ENCODE measurements at regions not wholly inside any gene's neighbourhood (a gene's known extent, or its start where the extent isn't known, plus 50 kb on each side); places are given as distances from the start of the nearest gene placed in this dataset.

- ChIA-PET CTCF (interaction anchor here (0.5 to 1.4 kb wide), 3 partner anchors 88 to 743 kb away, joined by 3 to 5 read pairs (median 3); no protein-coding TSS in a partner anchor), POLR2A (no interaction called here)
- no peak overlapping the region for H3K27ac ChIP-seq
- no peaks in the 10 kb centered on the region for H3K4me1 ChIP-seq
- H3K9me3 ChIP-seq, result no peaks in the 10 kb centered on the region
- H3K4me3 ChIP-seq, result no peak overlapping the region
- DNase-seq (ENCODE audit: low read depth in 1 of 2, low spot score in 1 of 2), result no peak
- WGBS (ENCODE audit: missing lambda C conversion rate), result 73% methylated on average over 5 of the region's 5 CpGs
- no peak for TF ChIP-seq BCL3 (IDR thresholded peaks at IDR 0.05)
- TF ChIP-seq, protein P1, sequence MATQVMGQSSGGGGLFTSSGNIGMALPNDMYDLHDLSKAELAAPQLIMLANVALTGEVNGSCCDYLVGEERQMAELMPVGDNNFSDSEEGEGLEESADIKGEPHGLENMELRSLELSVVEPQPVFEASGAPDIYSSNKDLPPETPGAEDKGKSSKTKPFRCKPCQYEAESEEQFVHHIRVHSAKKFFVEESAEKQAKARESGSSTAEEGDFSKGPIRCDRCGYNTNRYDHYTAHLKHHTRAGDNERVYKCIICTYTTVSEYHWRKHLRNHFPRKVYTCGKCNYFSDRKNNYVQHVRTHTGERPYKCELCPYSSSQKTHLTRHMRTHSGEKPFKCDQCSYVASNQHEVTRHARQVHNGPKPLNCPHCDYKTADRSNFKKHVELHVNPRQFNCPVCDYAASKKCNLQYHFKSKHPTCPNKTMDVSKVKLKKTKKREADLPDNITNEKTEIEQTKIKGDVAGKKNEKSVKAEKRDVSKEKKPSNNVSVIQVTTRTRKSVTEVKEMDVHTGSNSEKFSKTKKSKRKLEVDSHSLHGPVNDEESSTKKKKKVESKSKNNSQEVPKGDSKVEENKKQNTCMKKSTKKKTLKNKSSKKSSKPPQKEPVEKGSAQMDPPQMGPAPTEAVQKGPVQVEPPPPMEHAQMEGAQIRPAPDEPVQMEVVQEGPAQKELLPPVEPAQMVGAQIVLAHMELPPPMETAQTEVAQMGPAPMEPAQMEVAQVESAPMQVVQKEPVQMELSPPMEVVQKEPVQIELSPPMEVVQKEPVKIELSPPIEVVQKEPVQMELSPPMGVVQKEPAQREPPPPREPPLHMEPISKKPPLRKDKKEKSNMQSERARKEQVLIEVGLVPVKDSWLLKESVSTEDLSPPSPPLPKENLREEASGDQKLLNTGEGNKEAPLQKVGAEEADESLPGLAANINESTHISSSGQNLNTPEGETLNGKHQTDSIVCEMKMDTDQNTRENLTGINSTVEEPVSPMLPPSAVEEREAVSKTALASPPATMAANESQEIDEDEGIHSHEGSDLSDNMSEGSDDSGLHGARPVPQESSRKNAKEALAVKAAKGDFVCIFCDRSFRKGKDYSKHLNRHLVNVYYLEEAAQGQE (IDR thresholded peaks at IDR 0.05), result no peak
- no peak for TF ChIP-seq HOXB5 (CRISPR knock-in tag; IDR thresholded peaks at IDR 0.05)
- no peak for TF ChIP-seq TFCP2L1 (CRISPR knock-in tag; IDR thresholded peaks at IDR 0.05)
- TF ChIP-seq, protein P2, sequence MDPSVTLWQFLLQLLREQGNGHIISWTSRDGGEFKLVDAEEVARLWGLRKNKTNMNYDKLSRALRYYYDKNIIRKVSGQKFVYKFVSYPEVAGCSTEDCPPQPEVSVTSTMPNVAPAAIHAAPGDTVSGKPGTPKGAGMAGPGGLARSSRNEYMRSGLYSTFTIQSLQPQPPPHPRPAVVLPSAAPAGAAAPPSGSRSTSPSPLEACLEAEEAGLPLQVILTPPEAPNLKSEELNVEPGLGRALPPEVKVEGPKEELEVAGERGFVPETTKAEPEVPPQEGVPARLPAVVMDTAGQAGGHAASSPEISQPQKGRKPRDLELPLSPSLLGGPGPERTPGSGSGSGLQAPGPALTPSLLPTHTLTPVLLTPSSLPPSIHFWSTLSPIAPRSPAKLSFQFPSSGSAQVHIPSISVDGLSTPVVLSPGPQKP (IDR thresholded peaks at IDR 0.05; ENCODE audit: low read depth, low read length), result no peak
- no peak for TF ChIP-seq FOSL2 (IDR thresholded peaks at IDR 0.05)
- TF ChIP-seq FOSL2 (CRISPR knock-in tag; IDR thresholded peaks at IDR 0.05), result no peak
- TF ChIP-seq EP300 (IDR thresholded peaks at IDR 0.05), result no peak
- TF ChIP-seq, protein P3, sequence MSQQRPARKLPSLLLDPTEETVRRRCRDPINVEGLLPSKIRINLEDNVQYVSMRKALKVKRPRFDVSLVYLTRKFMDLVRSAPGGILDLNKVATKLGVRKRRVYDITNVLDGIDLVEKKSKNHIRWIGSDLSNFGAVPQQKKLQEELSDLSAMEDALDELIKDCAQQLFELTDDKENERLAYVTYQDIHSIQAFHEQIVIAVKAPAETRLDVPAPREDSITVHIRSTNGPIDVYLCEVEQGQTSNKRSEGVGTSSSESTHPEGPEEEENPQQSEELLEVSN (IDR thresholded peaks at IDR 0.05; ENCODE audit: borderline replicate concordance, low read depth), result no peak
- TF ChIP-seq RFX5 (IDR thresholded peaks at IDR 0.05), result no peak
- TF ChIP-seq PBX3 (IDR thresholded peaks at IDR 0.05), result no peak
- TF ChIP-seq NFE2L2 (conservative IDR thresholded peaks at IDR 0.05; ENCODE audit: low read length), result no peak
- TF ChIP-seq, protein P4, sequence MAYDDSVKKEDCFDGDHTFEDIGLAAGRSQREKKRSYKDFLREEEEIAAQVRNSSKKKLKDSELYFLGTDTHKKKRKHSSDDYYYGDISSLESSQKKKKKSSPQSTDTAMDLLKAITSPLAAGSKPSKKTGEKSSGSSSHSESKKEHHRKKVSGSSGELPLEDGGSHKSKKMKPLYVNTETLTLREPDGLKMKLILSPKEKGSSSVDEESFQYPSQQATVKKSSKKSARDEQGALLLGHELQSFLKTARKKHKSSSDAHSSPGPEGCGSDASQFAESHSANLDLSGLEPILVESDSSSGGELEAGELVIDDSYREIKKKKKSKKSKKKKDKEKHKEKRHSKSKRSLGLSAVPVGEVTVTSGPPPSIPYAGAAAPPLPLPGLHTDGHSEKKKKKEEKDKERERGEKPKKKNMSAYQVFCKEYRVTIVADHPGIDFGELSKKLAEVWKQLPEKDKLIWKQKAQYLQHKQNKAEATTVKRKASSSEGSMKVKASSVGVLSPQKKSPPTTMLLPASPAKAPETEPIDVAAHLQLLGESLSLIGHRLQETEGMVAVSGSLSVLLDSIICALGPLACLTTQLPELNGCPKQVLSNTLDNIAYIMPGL (CRISPR knock-in tag; IDR thresholded peaks at IDR 0.05; ENCODE audit: borderline replicate concordance), result no peak
- TF ChIP-seq KDM1A (IDR thresholded peaks at IDR 0.05; ENCODE audit: low read depth), result no peak
- no peak for TF ChIP-seq TP53 (CRISPR knock-in tag; IDR thresholded peaks at IDR 0.05)
- H3K4me2 ChIP-seq, result no peak overlapping the region
- ATAC-seq, result no peak
- FAIRE-seq, result no peak
These were observed 66.2 kb upstream of the WDR41 start for GRCh38 chr5:77558266-77558665.

DNA sequence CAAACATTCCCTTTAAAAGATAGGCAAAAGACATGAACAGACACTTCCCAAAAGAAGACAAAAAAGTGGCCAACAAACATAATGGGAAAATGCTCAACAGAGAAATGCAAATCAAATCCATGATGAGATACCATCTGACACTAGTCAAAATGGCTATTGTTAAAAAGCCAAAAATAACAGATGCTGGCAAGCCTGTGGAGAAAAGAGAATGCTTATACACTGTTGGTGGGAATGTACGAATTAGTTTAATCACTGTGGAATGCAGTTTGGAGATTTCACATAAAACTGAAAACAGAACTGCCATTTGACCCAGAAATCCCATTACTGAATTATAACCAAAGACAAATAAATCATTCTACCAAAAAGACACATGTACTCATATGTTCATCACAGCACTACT, 58.3 kb upstream of the WDR41 start:
- Histone ChIP-seq H3K9me3 (peaks cover 10% of the 10 kb centered on the region; the same call in 1 of the 3 replicates), H3K27ac (no peak overlapping the region), H3K4me3 (no peak overlapping the region), H3K4me1 (no peaks in the 10 kb centered on the region), H3K4me2 (no peak overlapping the region)
- 3% methylated on average over 1 of the region's 1 CpG for WGBS (ENCODE audit: missing lambda C conversion rate)
- DNase-seq (ENCODE audit: low read depth in 1 of 2, low spot score in 1 of 2) (no peak), ATAC-seq (no peak), FAIRE-seq (no peak)
- CTCF ChIA-PET, result interaction anchor here (1.1 to 1.2 kb wide), 2 partner anchors 10 to 81 kb away, joined by 3 read pairs; no protein-coding TSS in a partner anchor
- POLR2A ChIA-PET, result no interaction called here
- TF ChIP-seq GATA3 (IDR thresholded peaks at IDR 0.05; ENCODE audit: borderline replicate concordance), result no peak
- TF ChIP-seq, protein P5, sequence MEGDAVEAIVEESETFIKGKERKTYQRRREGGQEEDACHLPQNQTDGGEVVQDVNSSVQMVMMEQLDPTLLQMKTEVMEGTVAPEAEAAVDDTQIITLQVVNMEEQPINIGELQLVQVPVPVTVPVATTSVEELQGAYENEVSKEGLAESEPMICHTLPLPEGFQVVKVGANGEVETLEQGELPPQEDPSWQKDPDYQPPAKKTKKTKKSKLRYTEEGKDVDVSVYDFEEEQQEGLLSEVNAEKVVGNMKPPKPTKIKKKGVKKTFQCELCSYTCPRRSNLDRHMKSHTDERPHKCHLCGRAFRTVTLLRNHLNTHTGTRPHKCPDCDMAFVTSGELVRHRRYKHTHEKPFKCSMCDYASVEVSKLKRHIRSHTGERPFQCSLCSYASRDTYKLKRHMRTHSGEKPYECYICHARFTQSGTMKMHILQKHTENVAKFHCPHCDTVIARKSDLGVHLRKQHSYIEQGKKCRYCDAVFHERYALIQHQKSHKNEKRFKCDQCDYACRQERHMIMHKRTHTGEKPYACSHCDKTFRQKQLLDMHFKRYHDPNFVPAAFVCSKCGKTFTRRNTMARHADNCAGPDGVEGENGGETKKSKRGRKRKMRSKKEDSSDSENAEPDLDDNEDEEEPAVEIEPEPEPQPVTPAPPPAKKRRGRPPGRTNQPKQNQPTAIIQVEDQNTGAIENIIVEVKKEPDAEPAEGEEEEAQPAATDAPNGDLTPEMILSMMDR (IDR thresholded peaks at IDR 0.05), result no peak
- no peak for TF ChIP-seq NPAS2 (CRISPR knock-in tag; IDR thresholded peaks at IDR 0.05; ENCODE audit: borderline replicate concordance)
- TF ChIP-seq MAFK (IDR thresholded peaks at IDR 0.05; ENCODE audit: partially characterized antibody), result no peak
- TF ChIP-seq EHMT2 (IDR thresholded peaks at IDR 0.05; ENCODE audit: low read depth), result no peak
- no peak for TF ChIP-seq JUNB (IDR thresholded peaks at IDR 0.05)
- no peak for TF ChIP-seq NFE2L2 (conservative IDR thresholded peaks at IDR 0.05; ENCODE audit: low read length)
- no peak for TF ChIP-seq RNF2 (IDR thresholded peaks at IDR 0.05; ENCODE audit: borderline replicate concordance, low read depth)
- TF ChIP-seq BCL3 (IDR thresholded peaks at IDR 0.05), result no peak
- TF ChIP-seq RARB (CRISPR knock-in tag; IDR thresholded peaks at IDR 0.05), result no peak

Data from A549 (cell line).